Keratinocyte (primary cell): ENCODE measurements at regions not wholly inside any gene's neighbourhood (a gene's known extent, or its start where the extent isn't known, plus 50 kb on each side); places are given as distances from the start of the nearest gene placed in this dataset.
"Not testable (repeated sequence)": the region's sequence is repeated elsewhere in the genome, so short reads cannot be mapped to it uniquely, and the experiment has no call there.

Experiments used
- CTCF ChIP-seq, 3 experiments: IDR thresholded peaks in 1 of 3; conservative IDR thresholded peaks in 1 of 3; optimal IDR thresholded peaks in 1 of 3; 2 replicates in 2 of 3; 3 replicates in 1 of 3; pipeline versions ENCODE3 to v1.5.1; 2011; ENCODE audit warnings: low read length in 3 of 3, mild to moderate bottlenecking in 3 of 3, moderate library complexity in 2 of 3, control low read depth in 1 of 3, inconsistent platforms in 1 of 3; ENCODE audit not compliant: insufficient read depth in 2 of 3; ENCODE audit errors: extremely low read depth in 1 of 3
- EZH2 ChIP-seq: IDR thresholded peaks from one replicate; pipeline ENCODE4 v1.6.1; 2012; ENCODE audit warnings: inconsistent platforms, mild to moderate bottlenecking, low read length, moderate library complexity

- TF ChIP-seq CTCF (optimal IDR thresholded peaks at IDR 0.05 in 1 of 3, IDR thresholded peaks at IDR 0.05 in 1 of 3, conservative IDR thresholded peaks at IDR 0.05 in 1 of 3; ENCODE audit: extremely low read depth in 1 of 3, insufficient read depth in 2 of 3, low read length in 3 of 3); EZH2: not testable (repeated sequence)
Observed at GRCh38 chr16:29298997-29299396, 107.5 kb downstream of the NPIPB11 start.
